GM04503 (cell line): ENCODE measurements at regions not wholly inside any gene's neighbourhood (a gene's known extent, or its start where the extent isn't known, plus 50 kb on each side); places are given as distances from the start of the nearest gene placed in this dataset.
A peak's percentile ranks its signal among the peaks of the same experiment; 100 is the strongest.
"Not testable (repeated sequence)": the region's sequence is repeated elsewhere in the genome, so short reads cannot be mapped to it uniquely, and the experiment has no call there.

Experiments
- DNase-seq: peaks from one replicate; pipeline ENCODE4 v3.0.0-alpha.2; 2012; ENCODE audit warnings: low read depth

- DNase-seq = no peak
These were observed 543.7 kb upstream of the CNTNAP5 start for GRCh38 chr2:123481406-123481805.

DNA sequence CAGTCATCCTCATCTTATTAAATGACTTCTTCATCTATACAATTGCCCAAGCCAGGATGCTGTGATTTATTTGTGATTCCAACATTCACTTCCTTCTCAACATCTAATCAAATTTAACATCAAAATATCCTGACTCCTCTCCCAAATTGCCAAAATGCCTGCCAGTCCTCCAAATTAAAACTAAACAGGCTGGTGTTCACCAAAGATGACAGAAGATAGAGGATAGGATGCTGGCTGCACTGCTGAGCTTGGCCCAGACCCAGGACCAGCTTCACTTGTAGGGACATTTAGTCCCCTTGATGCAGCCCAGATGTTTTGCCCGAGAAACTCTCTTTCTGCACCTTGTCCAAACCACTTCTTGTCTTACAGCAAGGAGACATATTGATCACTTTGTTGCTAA is 540.0 kb upstream of the CNTNAP5 start:
- DNase-seq = no peak

DNA sequence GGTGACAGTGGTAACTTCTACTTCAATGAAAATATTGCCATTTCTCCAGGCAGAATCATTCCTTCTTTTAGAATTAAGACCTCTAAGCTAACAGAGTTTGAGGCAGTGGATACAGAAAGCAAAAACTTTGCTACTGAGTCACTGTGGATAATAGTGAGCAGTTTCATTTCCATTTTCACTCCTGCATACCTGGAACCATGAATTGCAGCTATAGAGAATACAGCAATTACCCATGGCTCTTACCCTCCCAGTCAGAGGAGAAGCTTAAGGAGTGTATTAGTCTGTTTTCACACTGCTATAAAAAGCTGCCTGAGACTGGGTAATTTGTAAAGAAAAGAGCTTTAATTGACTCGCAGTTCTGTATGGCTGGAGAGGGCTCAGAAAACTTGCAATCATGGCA is 531.4 kb upstream of the CNTNAP5 start:
- no peak for DNase-seq

- DNase-seq = no peak
These were observed 529.8 kb upstream of the CNTNAP5 start for GRCh38 chr2:123495241-123495640.

GRCh38 chr2:123500346-123500745 is 524.7 kb upstream of the CNTNAP5 start:
- no peak for DNase-seq

GRCh38 chr2:123500988-123501387 is 524.1 kb upstream of the CNTNAP5 start:
- DNase-seq = no peak

DNA sequence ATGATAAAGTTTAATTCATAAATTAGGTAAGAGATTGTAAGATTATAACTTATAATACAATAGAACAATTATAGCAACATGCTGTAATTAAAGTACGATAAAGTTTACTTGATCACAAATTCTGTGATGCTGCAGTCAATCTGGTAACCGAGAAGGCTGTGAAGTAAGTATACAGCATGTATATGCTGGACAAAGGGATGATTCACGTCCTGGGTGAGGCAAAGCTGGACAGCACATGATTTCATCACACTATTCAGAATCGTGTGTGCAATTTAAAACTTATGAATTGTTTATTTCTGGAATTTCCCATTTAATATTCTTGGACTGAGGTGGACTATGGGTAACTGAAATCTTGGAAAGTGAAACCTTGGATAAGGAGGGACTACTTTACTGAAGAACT is 522.2 kb upstream of the CNTNAP5 start:
- DNase-seq = no peak

DNA sequence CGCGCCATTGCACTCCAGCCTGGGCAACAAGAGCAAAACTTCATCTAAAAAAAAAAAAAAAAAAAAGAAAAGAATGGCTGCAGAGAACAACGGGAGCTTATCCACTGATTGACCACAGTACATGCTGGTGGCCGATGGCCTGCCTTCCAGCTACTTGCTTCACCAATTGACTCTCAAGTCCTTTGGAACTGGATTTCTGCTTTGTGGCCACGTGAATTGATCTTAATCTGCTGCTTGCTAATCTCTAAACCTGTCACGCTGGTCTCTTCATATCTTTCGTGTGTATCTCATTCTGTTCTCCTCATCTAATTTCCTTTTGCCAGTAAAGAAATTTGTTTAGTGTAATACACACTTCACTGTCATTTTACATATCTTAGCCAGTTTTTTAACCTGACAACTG is 512.5 kb upstream of the CNTNAP5 start:
- no peak for DNase-seq

DNA sequence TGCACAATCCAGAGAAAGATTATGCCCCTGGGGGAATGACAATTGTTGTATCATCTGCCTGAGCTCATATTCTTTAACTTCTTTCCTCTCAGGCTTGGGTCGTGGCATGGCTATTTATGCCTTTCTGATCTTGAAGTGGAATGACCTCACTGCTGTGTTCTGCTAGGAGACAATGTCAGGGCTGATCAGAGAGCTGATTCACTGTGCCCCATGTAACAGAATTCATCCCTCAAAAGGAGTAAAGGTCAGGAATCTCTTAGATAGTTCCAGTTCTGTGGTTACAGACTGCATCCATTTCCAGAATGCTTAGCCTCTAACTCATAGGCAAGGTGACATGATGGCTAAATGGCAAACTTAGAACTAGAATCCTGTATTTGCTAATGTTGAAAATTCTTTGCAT is 511.7 kb upstream of the CNTNAP5 start:
- DNase-seq = no peak

DNA sequence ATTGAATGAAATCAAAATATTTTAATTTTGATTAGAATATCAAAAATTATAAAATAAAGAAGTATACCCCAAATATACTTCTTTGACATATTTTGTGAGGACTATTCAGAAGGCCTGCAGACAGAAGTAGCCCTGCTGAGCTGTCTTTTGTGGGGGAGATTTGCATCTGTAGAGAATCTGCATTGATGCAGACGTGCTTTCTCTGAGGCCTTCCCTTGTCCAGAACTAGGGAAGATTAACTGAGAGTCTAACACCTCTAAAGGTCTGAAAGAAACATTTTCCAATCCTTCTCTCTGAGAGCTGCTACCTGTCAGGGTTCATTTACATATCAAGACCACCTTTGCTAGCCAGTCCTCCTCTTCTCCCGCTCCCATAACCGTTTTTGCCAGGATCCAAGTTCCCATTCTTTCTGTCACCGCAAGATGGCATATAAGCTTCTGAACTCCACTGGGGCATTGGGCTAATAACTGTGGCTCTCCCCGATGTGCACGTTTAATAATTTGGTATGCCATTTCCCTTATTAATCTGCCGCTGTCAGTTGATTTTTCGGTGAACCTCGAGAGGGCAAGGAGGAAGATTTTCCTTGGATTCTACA is 510.4 kb upstream of the CNTNAP5 start:
- no peak for DNase-seq

- DNase-seq = peak; percentile 9
These were observed 506.7 kb upstream of the CNTNAP5 start for GRCh38 chr2:123518367-123518766.

DNA sequence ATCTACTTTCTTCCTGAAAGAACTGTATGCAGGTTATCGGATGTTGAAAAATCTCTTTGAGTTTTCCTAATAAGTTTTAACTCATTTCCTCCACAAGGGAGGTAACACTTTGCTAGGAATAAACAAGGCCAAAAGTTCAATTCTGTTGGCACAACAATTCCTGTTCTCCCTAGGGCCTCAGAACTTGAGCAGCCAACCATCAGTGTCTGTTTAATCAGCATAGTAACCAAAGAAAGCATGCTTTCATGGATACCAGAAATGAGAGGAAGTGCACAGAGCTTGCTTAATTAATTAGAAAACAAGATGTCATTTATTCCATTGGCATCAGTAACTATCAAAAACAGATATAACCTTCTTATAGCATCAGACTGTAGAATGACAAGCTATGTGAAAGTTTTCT is 503.2 kb upstream of the CNTNAP5 start:
- no peak for DNase-seq

GRCh38 chr2:123522498-123522897 is 502.6 kb upstream of the CNTNAP5 start:
- not testable (repeated sequence) for DNase-seq

DNA sequence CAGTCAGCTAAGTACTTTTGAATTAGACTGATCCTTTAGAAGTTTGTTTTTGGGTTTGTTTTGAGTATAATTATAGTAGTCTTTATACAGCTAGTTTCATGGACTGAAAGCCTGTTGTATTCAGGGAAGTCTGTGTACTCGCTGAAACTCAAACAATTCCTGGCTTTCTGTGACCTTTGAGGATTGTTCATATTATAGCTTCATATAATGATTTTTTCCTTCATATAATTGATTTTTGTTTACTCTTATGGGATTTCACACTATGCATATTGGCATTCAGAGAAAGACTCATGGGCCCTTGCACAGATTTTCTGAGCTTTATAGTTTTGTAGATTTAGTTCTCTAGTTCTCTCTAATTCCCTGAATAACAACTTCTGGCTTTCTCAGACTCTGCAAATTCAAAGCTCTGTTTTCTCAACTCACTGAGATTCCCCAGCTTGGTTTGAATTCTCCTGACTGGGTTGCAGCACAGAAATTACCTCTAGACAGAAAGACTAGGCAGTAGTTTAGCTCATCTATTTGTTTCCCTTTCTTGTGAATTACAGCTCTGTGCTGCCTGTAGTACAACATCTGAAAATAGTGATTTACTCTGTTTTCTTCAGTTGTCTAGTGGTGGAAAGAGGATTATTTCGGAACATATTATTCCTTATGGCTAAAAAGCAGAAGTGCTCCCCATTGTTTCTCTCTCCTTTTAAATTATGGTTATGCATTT is 495.9 kb upstream of the CNTNAP5 start:
- DNase-seq = no peak

DNA sequence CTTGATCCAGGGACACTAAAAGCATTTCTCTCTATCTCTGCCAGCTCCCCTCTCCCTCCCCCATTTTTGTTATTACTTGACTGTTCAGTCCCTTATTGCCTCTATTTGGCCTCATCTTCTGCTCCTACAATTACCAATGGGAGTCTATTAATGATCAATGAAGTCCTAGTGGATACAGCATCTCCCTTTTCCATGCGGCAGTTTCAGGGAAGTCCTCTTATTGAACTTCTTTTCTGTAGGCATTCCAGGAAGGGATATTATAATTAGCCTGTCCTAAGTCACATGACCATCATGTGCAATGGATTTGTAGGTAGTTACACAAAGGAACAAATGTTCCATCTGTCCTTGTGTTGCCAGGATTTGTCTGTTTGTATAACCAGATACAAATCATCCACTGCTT is 495.1 kb upstream of the CNTNAP5 start:
- no peak for DNase-seq

- DNase-seq = no peak
These were observed 493.0 kb upstream of the CNTNAP5 start for GRCh38 chr2:123532126-123532525.

GRCh38 chr2:123532994-123533393 is 492.1 kb upstream of the CNTNAP5 start:
- DNase-seq = no peak

DNA sequence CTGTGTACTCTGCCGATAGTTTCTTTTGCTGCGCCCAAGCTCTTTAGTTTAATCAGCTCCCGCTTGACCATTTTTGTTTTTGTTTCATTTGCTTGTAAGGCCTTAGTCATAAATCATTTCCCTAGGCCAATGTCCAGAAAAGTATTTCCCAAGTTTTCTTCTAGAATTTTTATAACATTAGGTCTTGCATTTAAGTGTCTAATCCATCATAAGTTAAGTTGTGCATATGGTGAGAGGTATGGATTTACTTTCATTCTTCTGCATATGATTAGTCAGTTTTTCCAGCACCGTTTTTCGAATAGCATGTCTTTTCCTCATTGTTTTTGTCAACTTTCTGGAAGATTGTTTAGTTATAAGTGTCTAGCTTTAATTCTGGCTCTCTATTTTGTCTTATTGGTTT is 484.8 kb upstream of the CNTNAP5 start:
- DNase-seq = no peak

DNA sequence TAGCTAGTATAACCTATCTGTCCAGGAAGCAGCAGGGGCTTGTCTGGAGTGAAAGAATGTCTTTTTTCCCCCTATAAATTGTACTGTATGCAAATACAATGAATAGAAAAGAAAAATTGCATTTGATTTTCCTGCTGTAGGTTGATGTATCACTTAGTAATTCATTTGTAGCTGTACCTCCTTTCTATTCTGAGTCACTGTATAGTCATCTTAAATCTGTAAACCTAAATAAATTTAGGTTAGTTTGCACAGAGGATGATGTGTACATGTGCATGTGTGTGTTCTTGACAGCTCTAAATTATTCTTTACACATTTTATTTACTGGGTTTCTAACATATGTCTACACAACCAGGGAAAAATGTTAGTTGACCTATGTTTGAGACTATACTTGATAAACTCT is 478.7 kb upstream of the CNTNAP5 start:
- DNase-seq = no peak

DNA sequence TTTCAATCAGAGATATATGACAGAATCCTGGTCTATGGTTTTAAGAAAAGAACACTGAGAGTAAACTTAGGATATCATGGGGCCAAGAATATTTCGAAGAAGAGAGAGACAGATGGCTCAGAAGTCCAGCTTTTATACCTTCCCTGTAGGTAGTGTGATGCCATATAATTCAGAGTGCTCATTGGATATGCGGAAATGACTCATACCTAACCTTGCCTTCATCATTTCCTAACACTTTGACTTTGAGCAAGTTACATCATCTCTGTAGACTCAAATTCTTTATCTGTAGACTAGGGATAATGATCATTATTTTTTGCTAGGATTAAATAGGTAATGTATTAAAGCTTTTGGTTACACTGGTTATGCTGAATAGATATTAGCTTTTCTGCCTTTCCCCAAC is 461.6 kb upstream of the CNTNAP5 start:
- DNase-seq = no peak

- no peak for DNase-seq
These were observed 458.7 kb upstream of the CNTNAP5 start for GRCh38 chr2:123566291-123566946.

GRCh38 chr2:123578016-123578415 is 447.1 kb upstream of the CNTNAP5 start:
- no peak for DNase-seq

DNA sequence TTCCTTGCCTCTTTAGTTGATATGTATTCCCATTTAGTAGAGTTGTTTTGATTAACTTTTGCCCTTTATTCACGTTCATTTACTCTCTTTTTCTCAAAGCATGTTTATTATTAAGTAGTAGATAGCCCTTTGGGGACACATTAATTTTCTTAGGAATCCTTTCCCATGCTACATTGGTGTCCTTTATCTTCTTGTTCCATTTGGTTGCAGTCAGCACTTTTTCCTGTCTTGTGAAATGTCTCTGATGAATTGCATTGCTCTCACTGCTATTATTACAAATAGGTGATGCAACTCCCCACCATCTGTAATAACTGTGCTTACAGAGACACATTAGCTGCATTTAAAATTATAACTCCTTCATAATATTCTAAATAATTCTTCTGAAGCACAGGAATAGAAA is 428.5 kb upstream of the CNTNAP5 start:
- DNase-seq = no peak

GRCh38 chr2:123597988-123598387 is 427.1 kb upstream of the CNTNAP5 start:
- DNase-seq = no peak
